HG02678 (cell line): ENCODE measurements at regions not wholly inside any gene's neighbourhood (a gene's known extent, or its start where the extent isn't known, plus 50 kb on each side); places are given as distances from the start of the nearest gene placed in this dataset.
"Not testable (repeated sequence)": the region's sequence is repeated elsewhere in the genome, so short reads cannot be mapped to it uniquely, and the experiment has no call there.

Source experiments
- ATAC-seq: cut with Tn5 transposase; IDR thresholded peaks from one replicate; pipeline ENCODE4 v1.9.1; 2021; ENCODE audit warnings: mild to moderate bottlenecking, moderate library complexity; ENCODE audit not compliant: unreplicated experiment

DNA sequence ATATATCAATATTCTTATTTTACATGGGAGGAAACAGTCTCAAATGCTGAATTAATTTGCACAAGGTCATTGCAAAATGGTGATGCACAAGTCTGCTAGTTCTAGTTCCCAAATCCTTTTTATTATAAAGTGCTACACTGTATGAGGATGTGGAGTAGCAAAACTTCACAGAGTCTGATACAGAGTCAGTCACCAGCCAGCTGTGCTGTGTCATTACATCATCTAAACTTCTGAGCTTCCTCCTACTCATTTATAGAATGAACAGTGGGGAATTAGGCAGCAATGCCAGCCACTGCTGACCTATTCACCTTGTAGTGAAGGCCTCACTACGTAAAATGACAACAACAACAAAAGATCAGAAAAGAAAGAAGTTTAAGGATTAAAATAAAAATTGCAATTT is 357.8 kb downstream of the TMEM167A start:
- ATAC-seq, result peak; percentile 88

GRCh38 chr5:82717738-82718137 is 359.5 kb downstream of the TMEM167A start:
- ATAC-seq, result no peak

DNA sequence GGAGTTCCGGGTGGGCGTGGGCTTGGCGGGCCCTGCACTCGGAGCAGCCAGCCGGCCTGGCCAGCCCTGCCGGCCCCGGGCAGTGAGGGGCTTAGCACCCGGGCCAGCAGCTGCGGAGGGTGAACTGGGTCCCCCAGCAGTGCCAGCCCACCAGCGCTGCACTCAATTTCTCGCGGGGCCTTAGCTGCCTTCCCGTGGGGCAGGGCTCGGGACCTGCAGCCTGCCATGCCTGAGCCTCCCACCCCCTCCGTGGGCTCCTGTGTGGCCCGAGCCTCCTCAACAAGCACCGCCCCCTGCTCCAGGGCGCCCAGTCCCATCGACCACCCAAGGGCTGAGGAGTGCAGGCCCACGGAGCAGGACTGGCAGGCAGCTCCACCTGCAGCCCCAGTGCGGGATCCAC is 362.5 kb downstream of the TMEM167A start:
- not testable (repeated sequence) for ATAC-seq

- no peak for ATAC-seq
Observed at GRCh38 chr5:82713811-82714210, 363.4 kb downstream of the TMEM167A start.

DNA sequence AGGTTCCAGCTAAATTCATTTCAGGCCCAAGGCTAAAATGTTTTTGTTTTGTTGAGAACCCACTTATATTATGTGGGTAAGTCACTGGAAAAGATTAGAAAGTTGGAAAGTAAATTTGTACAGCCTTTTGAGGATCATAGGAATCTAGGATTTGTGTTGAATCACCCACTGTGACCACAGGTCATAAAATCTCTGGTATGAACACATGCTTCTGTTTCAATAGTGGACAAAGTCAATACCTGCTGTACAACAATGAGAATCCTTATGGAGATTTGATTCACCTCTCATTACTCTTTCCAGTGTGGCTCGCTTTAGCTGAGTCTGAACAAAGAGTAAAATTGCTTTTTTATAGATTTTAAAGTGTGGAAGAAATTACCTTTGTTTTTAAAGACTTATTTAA is 369.5 kb downstream of the TMEM167A start:
- ATAC-seq, result no peak

GRCh38 chr5:82704381-82704780 is 372.8 kb downstream of the TMEM167A start:
- no peak for ATAC-seq

- ATAC-seq, result no peak
Observed at GRCh38 chr5:82702046-82702445, 375.1 kb downstream of the TMEM167A start.

DNA sequence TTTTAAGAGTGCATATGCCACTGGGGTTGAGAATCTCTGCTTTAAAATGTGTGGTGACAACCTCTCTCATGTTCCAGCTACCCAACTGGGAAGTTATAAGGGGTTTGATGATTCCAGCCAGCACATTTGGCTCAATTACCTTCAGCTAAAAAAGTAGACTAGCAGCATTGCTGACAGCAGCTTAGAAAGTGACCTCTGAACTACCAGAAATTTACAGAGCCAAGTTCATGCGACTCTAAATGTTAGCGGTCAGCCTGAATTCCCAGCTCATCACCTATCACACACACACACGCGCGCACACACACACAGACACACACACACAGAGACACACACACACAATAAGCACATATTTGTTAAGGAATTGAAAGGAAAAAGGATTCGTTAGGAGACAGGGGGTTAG is 377.5 kb downstream of the TMEM167A start:
- ATAC-seq, result no peak

DNA sequence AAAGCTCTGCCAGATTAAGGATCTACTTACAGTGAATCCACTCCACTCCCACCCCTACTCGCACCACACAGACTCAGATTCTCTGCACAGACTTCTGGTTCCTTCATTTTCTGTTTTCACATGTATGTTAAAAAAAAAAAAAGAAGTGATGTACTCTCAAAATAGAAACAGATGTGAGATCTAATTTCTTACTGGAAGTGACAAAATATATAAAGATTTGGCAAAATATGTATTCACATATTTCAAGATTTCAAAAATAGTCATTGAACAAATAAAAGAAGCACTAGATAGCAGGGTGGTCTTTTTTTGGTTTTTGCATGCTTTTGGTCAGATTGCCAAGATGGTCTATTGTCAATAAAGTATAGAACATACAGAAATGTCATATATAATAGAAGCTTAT is 379.2 kb downstream of the TMEM167A start:
- no peak for ATAC-seq

GRCh38 chr5:82694711-82695285 is 382.4 kb downstream of the TMEM167A start:
- ATAC-seq, result no peak

- ATAC-seq, result no peak
Observed at GRCh38 chr5:82692826-82693225, 384.4 kb downstream of the TMEM167A start.

- ATAC-seq, result no peak
Observed at GRCh38 chr5:82684659-82685058, 392.5 kb downstream of the TMEM167A start.

- no peak for ATAC-seq
Observed at GRCh38 chr5:82684165-82684564, 393.0 kb downstream of the TMEM167A start.

GRCh38 chr5:82679660-82680059 is 397.5 kb downstream of the TMEM167A start:
- ATAC-seq, result no peak

- ATAC-seq, result peak; percentile 90
Observed at GRCh38 chr5:82676661-82677060, 398.5 kb upstream of the RPS23 start.

GRCh38 chr5:82674671-82675070 is 396.5 kb upstream of the RPS23 start:
- no peak for ATAC-seq

GRCh38 chr5:82673057-82673809 is 395.1 kb upstream of the RPS23 start:
- ATAC-seq, result no peak

DNA sequence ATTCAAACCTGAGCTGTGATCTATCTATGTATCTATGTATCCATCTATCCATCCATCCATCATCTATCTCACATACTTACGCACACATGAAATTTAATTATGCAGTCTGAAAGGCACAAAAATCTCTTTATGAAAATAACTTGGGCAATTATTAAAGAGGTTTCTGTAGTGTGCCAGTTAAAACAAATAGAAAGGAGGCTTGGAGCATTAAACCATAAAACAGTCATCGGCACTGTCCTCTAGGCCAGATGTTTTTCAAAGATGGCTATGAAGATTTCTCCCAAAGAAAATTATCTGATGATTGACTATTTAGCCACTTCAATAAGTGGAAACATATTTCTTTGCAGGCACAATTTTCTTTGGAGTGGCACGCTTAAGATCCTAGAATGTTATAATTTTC is 392.5 kb upstream of the RPS23 start:
- ATAC-seq, result no peak

GRCh38 chr5:82669720-82670119 is 391.6 kb upstream of the RPS23 start:
- no peak for ATAC-seq

DNA sequence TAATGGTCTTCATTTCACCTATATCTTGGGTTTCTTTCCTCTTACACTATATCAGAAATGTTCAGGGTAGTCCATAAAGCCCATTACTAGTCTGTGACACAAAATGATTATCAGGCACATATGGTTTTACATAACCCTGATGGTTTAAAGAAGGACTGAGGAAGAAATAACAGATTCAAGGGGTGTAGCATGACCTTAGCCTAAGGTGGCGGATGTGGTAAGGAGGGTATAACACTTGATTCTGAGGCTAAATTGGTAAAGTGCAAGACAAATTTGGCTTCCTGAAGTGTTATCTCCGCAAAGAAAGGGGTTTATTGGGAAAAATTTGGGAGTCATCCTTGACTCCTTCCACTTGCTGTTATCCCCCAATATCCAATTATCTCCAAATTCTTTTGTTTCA is 388.2 kb upstream of the RPS23 start:
- ATAC-seq, result no peak

DNA sequence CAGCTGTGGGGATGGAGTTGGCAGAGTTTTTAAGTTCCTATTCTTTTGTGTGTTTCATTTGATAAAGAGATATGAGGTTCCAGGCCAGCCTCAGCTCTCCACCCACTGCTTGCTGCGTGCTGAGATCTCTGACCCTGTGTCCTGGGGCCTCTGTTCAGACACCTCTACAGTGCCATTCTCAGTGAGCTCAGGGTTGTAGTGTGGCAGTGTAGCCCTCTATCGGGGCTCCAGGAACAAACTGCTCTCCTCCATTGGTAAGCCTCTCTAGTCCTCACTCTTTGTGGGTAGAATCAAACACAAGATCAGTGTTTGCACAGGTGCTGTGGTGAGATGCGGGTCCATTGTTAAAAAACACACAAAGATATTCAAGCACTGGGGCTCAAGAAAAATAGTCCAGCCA is 386.6 kb upstream of the RPS23 start:
- no peak for ATAC-seq

GRCh38 chr5:82663225-82663624 is 385.1 kb upstream of the RPS23 start:
- ATAC-seq, result no peak

GRCh38 chr5:82662340-82662739 is 384.2 kb upstream of the RPS23 start:
- no peak for ATAC-seq
